ENCODE measurements at regions not wholly inside any gene's neighbourhood (a gene's known extent, or its start where the extent isn't known, plus 50 kb on each side); places are given as distances from the start of the nearest gene placed in this dataset.
"Not testable (repeated sequence)": the region's sequence is repeated elsewhere in the genome, so short reads cannot be mapped to it uniquely, and the experiment has no call there.

- H3K27ac ChIP-seq = no peak overlapping the region
Observed at GRCh38 chr13:63843766-63844699, 2428.4 kb upstream of the PCDH20 start.

GRCh38 chr13:63842102-63842501 lies 2426.5 kb upstream of the PCDH20 start:
- no peak overlapping the region for H3K27ac ChIP-seq
- no peak for TF ChIP-seq CTCF (conservative IDR thresholded peaks at IDR 0.05)
- TF ChIP-seq ZFX (IDR thresholded peaks at IDR 0.05) = no peak

More at GRCh38 chr13:63843766-63844699, 2428.4 kb upstream of the PCDH20 start:
- no peak for TF ChIP-seq ZFX (IDR thresholded peaks at IDR 0.05)
- no peak for TF ChIP-seq CTCF (conservative IDR thresholded peaks at IDR 0.05)

- H3K27ac ChIP-seq = no peak overlapping the region
- no peak for TF ChIP-seq CTCF (conservative IDR thresholded peaks at IDR 0.05)
- TF ChIP-seq ZFX (IDR thresholded peaks at IDR 0.05) = no peak
Observed at GRCh38 chr13:63840551-63841421, 2425.1 kb upstream of the PCDH20 start.

- TF ChIP-seq CTCF (conservative IDR thresholded peaks at IDR 0.05) (no peak), ZFX (IDR thresholded peaks at IDR 0.05) (no peak)
- no peak overlapping the region for H3K27ac ChIP-seq
Observed at GRCh38 chr13:63838366-63839110, 2422.9 kb upstream of the PCDH20 start.

- H3K27ac ChIP-seq = not testable (repeated sequence)
Observed at GRCh38 chr13:63837701-63838100, 2422.1 kb upstream of the PCDH20 start.

GRCh38 chr13:63829609-63830008 lies 2414.0 kb upstream of the PCDH20 start:
- not testable (repeated sequence) for H3K27ac ChIP-seq

GRCh38 chr13:63821785-63822184 lies 2406.1 kb upstream of the PCDH20 start:
- not testable (repeated sequence) for H3K27ac ChIP-seq

GRCh38 chr13:63811428-63812004 lies 2395.9 kb upstream of the PCDH20 start:
- H3K27ac ChIP-seq = not testable (repeated sequence)

- not testable (repeated sequence) for H3K27ac ChIP-seq
Observed at GRCh38 chr13:63791134-63791533, 2375.5 kb upstream of the PCDH20 start.

Data from C4-2B (cell line).